ENCODE measurements at regions not wholly inside any gene's neighbourhood (a gene's known extent, or its start where the extent isn't known, plus 50 kb on each side); places are given as distances from the start of the nearest gene placed in this dataset.

DNA sequence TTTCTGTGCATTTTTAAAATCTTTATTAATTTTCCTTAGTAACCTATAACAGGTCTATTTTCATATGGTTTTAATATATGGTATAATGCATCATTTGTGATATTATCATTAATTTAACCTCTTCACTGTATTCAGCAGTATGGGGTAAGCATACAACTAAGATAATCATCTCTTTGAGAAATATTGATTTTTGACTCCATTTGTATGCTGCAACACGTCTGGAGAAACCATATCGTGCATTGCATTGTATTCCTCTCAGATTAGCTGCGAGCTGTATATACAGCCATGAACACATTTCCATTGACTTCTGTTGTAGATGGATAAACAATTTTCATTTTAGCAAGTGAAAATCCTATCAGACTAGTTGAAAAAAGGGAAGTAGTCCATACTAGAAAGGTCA lies 2275.8 kb upstream of the PCDH20 start:
- TF ChIP-seq POLR2A (IDR thresholded peaks at IDR 0.05; ENCODE audit: low read length) (no peak), GATA1 (IDR thresholded peaks at IDR 0.05; ENCODE audit: low read depth, low read length) (no peak)
- no peak for DNase-seq

DNA sequence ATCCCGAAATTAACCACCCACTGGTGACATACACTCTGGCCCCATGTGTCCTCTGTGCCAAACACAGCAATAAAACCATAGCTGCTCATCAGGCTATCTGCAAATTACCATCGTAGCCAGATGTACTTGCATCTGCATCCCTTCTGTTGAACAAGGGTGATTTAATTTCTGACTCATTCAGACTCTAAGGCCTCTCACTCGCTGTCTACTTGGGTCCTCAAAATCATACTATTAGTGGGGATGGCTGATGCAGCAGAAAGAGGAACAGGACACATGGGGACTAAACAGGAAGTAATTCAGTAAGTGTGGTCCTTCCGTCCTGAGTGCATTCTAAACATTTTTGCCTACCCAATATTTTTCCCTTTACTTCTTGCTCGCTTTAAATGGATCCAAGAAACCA lies 2275.0 kb upstream of the PCDH20 start:
- TF ChIP-seq POLR2A (IDR thresholded peaks at IDR 0.05; ENCODE audit: low read length) (no peak), GATA1 (IDR thresholded peaks at IDR 0.05; ENCODE audit: low read depth, low read length) (no peak)
- DNase-seq: no peak

DNA sequence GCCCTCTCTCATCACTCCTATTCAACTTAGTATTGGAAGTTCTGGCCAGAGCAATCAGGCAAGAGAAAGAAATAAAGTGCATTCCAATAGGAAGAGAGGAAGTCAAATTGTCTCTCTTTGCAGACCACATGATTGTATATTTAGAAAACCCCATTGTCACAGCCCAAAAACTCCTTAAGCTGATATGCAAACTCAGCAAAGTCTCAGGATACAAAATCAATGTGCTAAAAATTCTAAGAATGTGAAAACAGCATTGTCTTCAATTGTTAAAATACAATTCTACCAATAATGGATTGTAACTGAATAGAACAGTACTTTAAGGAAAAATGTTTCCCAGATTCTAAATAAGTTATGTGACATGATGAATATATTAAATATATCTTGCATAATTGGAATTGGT lies 2269.2 kb upstream of the PCDH20 start:
- DNase-seq: no peak
- no peak for TF ChIP-seq GATA1 (IDR thresholded peaks at IDR 0.05; ENCODE audit: low read depth, low read length)
- no peak for TF ChIP-seq POLR2A (IDR thresholded peaks at IDR 0.05; ENCODE audit: low read length)

DNA sequence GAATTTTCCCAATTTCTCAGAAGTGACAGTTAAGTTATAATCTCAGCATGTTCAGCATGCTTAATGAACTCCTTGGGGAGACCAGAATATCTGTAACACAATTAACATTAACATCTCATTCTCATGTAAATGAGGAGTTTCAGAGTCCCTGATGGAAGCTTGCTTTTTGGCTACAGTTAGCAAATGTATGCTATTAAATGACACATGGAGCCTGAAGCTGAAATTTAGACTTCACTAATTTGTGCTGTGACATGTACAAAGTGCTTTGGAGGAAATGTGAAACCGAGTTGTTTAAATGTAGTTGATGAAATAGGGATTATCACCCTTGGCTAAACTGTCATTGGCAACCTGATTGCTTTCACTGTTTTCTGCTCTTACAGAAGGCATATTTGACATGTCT lies 2265.1 kb upstream of the PCDH20 start:
- TF ChIP-seq POLR2A (IDR thresholded peaks at IDR 0.05; ENCODE audit: low read length) (no peak), GATA1 (IDR thresholded peaks at IDR 0.05; ENCODE audit: low read depth, low read length) (no peak)
- DNase-seq: no peak

DNA sequence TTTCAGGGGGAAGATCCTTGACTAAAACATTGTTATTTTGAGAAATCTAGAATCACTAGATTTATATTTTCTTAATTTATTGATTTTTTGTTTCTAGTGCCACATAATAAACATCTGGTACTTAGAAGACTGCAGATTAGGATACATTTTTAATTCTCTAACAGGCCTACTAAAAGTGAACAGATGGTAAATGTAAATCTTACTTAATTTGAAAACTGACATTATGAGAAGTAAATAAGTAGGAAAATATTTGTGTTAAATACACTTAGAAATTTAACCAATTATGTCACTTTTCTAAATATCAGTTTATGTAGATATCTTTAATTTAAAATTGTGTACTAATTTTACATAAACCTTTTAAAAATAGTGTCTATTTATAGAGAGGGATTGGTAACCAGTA lies 2255.6 kb upstream of the PCDH20 start:
- TF ChIP-seq POLR2A (IDR thresholded peaks at IDR 0.05; ENCODE audit: low read length) (no peak), GATA1 (IDR thresholded peaks at IDR 0.05; ENCODE audit: low read depth, low read length) (no peak)
- DNase-seq: no peak

DNA sequence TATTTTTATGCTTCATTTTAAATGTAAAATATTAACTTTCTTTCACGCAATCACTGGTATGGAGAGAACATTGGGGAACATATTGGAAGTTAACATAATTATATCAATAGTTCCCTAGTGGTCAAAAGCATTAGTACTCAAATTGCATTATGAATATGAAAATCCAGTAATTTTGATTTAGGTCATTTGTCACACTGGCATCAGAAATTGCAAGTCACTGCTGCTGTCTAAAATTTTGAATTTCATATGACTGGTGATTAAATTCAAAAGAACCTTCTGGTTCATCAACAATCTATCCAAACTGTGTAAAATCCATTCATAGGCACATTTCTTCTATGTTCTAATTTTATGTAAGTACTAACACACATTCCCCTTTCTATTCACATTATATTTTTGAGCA lies 2235.7 kb upstream of the PCDH20 start:
- DNase-seq: no peak
- no peak for TF ChIP-seq GATA1 (IDR thresholded peaks at IDR 0.05; ENCODE audit: low read depth, low read length)
- TF ChIP-seq POLR2A (IDR thresholded peaks at IDR 0.05; ENCODE audit: low read length): no peak

DNA sequence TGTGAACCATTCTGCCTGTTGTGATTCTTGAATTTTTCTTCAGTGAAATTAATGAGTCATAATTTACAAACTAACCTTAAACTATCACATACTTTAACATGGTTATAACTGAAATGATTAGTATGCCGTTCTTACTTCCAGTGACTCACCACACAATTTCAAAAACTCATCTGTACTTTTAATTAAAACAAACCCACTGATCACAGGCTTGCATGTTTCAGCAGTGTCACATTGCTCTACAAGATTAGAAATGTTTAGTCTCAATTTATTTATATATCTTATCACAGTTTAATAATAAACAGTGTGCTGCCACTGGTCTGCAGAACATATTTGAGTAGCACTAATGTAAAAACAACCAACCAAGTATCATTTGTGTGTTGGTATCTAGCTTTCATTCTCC lies 2227.9 kb upstream of the PCDH20 start:
- DNase-seq: no peak
- TF ChIP-seq GATA1 (IDR thresholded peaks at IDR 0.05; ENCODE audit: low read depth, low read length) (no peak), POLR2A (IDR thresholded peaks at IDR 0.05; ENCODE audit: low read length) (no peak)

DNA sequence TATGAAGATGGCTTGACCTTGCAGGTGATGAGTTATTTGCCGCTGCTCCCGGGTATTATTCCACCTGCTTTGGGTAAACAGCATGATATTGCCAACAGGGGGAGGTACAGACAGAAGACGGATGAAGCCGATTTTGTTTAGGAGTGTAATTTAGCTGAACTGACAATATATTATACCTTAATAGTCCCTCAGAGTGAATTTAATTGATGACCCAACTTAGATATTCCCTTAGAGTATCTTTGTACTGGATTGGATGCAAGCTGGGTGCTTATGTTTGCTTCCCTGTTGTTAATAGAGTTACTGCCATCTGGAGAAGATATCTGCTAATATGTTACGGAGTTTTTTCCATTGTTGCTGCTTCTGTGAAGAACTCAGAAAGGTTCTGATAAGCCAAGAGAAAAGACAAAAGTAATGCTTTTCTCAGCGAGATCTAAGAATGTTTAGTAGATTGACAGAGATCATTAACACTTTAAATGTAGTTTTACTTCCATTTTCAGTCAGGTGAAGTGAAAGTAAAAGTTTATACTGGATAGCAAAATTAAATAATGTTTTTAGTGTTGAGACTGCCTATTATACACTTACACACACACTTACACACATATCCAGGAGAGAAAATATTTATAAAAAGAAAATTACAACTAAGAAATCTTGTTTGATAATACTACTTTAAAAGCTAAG lies 2220.8 kb upstream of the PCDH20 start:
- no peak for DNase-seq
- TF ChIP-seq GATA1 (IDR thresholded peaks at IDR 0.05; ENCODE audit: low read depth, low read length): no peak
- TF ChIP-seq POLR2A (IDR thresholded peaks at IDR 0.05; ENCODE audit: low read length): no peak

DNA sequence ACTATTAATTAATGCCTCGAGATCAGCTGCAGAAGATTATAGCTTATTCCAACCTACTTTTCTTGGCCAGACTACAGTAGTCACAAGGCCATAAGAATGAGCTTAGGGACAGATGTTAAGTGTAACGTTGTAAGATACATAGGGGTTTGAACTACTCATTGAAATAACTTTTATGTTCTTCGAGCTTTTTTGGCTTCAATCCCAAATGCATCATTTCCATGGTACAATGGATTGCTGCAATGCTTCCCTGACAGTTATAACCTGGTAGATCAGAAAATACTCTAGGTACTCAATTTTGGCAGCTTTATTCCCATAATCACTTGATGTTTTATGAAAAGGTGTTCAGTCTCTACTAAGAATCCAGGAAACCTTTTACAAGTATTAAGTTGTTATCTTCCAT lies 2216.7 kb upstream of the PCDH20 start:
- no peak for TF ChIP-seq POLR2A (IDR thresholded peaks at IDR 0.05; ENCODE audit: low read length)
- no peak for TF ChIP-seq GATA1 (IDR thresholded peaks at IDR 0.05; ENCODE audit: low read depth, low read length)
- DNase-seq: no peak

- TF ChIP-seq GATA1 (IDR thresholded peaks at IDR 0.05; ENCODE audit: low read depth, low read length) (no peak), POLR2A (IDR thresholded peaks at IDR 0.05; ENCODE audit: low read length) (no peak)
- DNase-seq: no peak
Measured at GRCh38 chr13:63631006-63631405, 2215.4 kb upstream of the PCDH20 start.

- DNase-seq: no peak
- TF ChIP-seq POLR2A (IDR thresholded peaks at IDR 0.05; ENCODE audit: low read length) (no peak), GATA1 (IDR thresholded peaks at IDR 0.05; ENCODE audit: low read depth, low read length) (no peak)
Measured at GRCh38 chr13:63629591-63629990, 2213.9 kb upstream of the PCDH20 start.

DNA sequence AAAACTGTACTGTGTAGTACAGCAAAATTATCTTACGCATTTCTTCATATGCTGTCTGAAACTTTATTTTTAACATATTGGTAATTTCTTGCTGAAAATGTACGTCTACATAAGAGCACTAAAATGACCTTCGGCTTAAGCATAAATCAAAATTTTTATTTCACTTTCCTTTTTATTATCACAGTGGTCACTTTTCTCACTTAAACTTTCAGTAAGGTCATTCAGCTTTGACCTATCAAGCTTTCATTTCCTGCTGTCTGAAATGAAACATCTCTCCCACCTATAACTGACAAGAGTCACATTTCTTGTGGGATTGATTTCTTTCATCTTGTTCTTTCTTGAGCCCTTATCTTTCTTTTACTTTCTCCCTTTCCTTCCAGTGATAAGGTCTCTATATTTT lies 2212.7 kb upstream of the PCDH20 start:
- TF ChIP-seq GATA1 (IDR thresholded peaks at IDR 0.05; ENCODE audit: low read depth, low read length) (no peak), POLR2A (IDR thresholded peaks at IDR 0.05; ENCODE audit: low read length) (no peak)
- DNase-seq: no peak

GRCh38 chr13:63625869-63626268 lies 2210.2 kb upstream of the PCDH20 start:
- no peak for DNase-seq
- TF ChIP-seq POLR2A (IDR thresholded peaks at IDR 0.05; ENCODE audit: low read length) (no peak), GATA1 (IDR thresholded peaks at IDR 0.05; ENCODE audit: low read depth, low read length) (no peak)

- DNase-seq: no peak
- TF ChIP-seq GATA1 (IDR thresholded peaks at IDR 0.05; ENCODE audit: low read depth, low read length) (no peak), POLR2A (IDR thresholded peaks at IDR 0.05; ENCODE audit: low read length) (no peak)
Measured at GRCh38 chr13:63614874-63615612, 2199.4 kb upstream of the PCDH20 start.

GRCh38 chr13:63607153-63607552 lies 2191.5 kb upstream of the PCDH20 start:
- no peak for DNase-seq
- TF ChIP-seq GATA1 (IDR thresholded peaks at IDR 0.05; ENCODE audit: low read depth, low read length) (no peak), POLR2A (IDR thresholded peaks at IDR 0.05; ENCODE audit: low read length) (no peak)
